ENCODE measurements at regions not wholly inside any gene's neighbourhood (a gene's known extent, or its start where the extent isn't known, plus 50 kb on each side); places are given as distances from the start of the nearest gene placed in this dataset.

DNA sequence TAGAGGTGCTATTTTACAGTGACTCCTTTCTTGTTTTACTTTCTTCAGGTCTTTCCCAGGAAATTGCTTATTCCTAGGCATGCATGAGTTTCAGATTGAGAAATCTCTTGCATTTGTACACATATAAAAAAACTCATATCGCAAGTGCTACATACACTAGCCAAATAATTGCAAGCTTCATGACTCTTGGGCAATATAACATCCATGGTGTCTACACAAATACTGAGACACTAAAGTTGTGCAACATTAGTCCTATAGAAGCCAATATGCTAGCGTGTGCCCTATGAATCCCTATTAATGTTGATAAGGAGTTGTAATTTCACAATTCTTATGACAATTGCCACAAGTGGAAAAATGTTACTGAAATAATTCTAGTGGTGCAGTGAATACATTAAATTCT lies 591.0 kb downstream of the ADGRL2 start:
- TF ChIP-seq POLR2A (IDR thresholded peaks at IDR 0.05) (no peak), EP300 (IDR thresholded peaks at IDR 0.05) (no peak)
- TF ChIP-seq, protein P1, sequence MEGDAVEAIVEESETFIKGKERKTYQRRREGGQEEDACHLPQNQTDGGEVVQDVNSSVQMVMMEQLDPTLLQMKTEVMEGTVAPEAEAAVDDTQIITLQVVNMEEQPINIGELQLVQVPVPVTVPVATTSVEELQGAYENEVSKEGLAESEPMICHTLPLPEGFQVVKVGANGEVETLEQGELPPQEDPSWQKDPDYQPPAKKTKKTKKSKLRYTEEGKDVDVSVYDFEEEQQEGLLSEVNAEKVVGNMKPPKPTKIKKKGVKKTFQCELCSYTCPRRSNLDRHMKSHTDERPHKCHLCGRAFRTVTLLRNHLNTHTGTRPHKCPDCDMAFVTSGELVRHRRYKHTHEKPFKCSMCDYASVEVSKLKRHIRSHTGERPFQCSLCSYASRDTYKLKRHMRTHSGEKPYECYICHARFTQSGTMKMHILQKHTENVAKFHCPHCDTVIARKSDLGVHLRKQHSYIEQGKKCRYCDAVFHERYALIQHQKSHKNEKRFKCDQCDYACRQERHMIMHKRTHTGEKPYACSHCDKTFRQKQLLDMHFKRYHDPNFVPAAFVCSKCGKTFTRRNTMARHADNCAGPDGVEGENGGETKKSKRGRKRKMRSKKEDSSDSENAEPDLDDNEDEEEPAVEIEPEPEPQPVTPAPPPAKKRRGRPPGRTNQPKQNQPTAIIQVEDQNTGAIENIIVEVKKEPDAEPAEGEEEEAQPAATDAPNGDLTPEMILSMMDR (IDR thresholded peaks at IDR 0.05): no peak
